ENCODE measurements at regions not wholly inside any gene's neighbourhood (a gene's known extent, or its start where the extent isn't known, plus 50 kb on each side); places are given as distances from the start of the nearest gene placed in this dataset.

DNA sequence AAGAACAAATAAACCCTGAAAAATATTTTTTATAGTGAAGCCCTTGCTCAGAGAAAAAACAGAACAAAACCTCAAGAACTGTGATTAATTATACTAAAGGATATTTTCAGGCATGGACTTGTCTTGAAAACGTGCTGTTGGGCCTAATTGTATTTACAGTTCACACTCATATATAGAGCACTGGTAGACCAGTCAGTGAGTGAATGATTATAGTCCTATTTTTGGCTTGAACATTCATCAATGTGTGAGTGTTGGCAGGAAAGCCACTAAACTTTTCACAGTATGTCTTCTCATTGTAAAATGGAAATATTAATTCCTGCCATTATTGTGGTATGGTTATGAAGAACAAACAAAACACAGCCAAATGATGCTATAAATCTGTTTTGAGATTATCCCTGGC, 462.8 kb downstream of the KCNA4 start:
- Histone ChIP-seq H3K4me3 (replicated peaks; ENCODE audit: insufficient read depth, low read length) (no peak overlapping the region), H3K27me3 (ENCODE audit: insufficient read depth, poor library complexity, severe bottlenecking) (no peaks in the 10 kb centered on the region), H3K27ac (replicated peaks) (no peak overlapping the region)
- no peak for DNase-seq (ENCODE audit: low read depth in 1 of 2, low spot score in 1 of 2)
- TF ChIP-seq, protein P1, sequence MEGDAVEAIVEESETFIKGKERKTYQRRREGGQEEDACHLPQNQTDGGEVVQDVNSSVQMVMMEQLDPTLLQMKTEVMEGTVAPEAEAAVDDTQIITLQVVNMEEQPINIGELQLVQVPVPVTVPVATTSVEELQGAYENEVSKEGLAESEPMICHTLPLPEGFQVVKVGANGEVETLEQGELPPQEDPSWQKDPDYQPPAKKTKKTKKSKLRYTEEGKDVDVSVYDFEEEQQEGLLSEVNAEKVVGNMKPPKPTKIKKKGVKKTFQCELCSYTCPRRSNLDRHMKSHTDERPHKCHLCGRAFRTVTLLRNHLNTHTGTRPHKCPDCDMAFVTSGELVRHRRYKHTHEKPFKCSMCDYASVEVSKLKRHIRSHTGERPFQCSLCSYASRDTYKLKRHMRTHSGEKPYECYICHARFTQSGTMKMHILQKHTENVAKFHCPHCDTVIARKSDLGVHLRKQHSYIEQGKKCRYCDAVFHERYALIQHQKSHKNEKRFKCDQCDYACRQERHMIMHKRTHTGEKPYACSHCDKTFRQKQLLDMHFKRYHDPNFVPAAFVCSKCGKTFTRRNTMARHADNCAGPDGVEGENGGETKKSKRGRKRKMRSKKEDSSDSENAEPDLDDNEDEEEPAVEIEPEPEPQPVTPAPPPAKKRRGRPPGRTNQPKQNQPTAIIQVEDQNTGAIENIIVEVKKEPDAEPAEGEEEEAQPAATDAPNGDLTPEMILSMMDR (IDR thresholded peaks at IDR 0.05; ENCODE audit: insufficient read depth, low read length): no peak
- TF ChIP-seq SPI1 (IDR thresholded peaks at IDR 0.05; ENCODE audit: borderline replicate concordance, low read depth): no peak
- TF ChIP-seq, protein P2, sequence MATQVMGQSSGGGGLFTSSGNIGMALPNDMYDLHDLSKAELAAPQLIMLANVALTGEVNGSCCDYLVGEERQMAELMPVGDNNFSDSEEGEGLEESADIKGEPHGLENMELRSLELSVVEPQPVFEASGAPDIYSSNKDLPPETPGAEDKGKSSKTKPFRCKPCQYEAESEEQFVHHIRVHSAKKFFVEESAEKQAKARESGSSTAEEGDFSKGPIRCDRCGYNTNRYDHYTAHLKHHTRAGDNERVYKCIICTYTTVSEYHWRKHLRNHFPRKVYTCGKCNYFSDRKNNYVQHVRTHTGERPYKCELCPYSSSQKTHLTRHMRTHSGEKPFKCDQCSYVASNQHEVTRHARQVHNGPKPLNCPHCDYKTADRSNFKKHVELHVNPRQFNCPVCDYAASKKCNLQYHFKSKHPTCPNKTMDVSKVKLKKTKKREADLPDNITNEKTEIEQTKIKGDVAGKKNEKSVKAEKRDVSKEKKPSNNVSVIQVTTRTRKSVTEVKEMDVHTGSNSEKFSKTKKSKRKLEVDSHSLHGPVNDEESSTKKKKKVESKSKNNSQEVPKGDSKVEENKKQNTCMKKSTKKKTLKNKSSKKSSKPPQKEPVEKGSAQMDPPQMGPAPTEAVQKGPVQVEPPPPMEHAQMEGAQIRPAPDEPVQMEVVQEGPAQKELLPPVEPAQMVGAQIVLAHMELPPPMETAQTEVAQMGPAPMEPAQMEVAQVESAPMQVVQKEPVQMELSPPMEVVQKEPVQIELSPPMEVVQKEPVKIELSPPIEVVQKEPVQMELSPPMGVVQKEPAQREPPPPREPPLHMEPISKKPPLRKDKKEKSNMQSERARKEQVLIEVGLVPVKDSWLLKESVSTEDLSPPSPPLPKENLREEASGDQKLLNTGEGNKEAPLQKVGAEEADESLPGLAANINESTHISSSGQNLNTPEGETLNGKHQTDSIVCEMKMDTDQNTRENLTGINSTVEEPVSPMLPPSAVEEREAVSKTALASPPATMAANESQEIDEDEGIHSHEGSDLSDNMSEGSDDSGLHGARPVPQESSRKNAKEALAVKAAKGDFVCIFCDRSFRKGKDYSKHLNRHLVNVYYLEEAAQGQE (IDR thresholded peaks at IDR 0.05; ENCODE audit: insufficient replicate concordance, low read depth): no peak
- no peak for TF ChIP-seq POLR2AphosphoS5 (IDR thresholded peaks at IDR 0.05; ENCODE audit: low read depth)
- TF ChIP-seq GABPA (IDR thresholded peaks at IDR 0.05; ENCODE audit: low read depth): no peak

DNA sequence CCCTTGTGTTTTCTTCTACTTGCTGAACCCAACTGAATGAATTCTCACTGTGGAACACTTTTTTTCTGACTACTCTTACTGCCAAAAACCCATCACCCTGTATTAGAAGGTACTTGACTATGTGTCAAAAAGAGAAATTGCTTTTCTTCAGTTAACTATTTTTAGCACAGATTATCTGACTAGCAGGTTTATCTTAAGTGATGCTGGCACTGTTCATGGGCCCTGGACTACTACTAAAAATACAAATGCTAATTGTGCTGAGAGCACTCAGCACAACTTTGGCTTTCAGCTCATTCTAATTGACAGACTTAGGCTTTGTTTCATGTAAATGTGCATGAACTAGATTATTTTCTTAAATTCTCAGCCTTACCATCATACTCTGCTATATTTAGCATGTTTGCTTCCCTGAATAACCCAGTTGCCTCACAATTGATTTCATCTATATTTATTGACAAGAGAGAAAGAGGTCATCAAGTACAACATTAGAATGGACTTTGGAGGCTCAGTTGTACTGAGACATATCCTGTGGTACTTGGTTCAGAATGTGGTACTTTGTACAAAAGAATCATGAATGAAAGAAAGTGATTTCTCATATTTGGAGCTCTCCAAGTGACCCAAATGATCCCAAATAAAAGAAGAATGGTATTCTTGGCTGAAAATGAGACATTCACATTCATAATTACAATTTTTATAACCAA, 478.3 kb downstream of the KCNA4 start:
- no peak for DNase-seq (ENCODE audit: low read depth in 1 of 2, low spot score in 1 of 2)
- no peak overlapping the region for H3K27ac ChIP-seq (replicated peaks)
- TF ChIP-seq POLR2AphosphoS5 (IDR thresholded peaks at IDR 0.05; ENCODE audit: low read depth): no peak
- TF ChIP-seq, protein P1 (IDR thresholded peaks at IDR 0.05; ENCODE audit: insufficient read depth, low read length): no peak
- TF ChIP-seq, protein P2 (IDR thresholded peaks at IDR 0.05; ENCODE audit: insufficient replicate concordance, low read depth): no peak
- TF ChIP-seq SPI1 (IDR thresholded peaks at IDR 0.05; ENCODE audit: borderline replicate concordance, low read depth): no peak
- no peak for TF ChIP-seq GABPA (IDR thresholded peaks at IDR 0.05; ENCODE audit: low read depth)
- H3K27me3 ChIP-seq (ENCODE audit: insufficient read depth, poor library complexity, severe bottlenecking): no peaks in the 10 kb centered on the region
- no peak overlapping the region for H3K4me3 ChIP-seq (replicated peaks; ENCODE audit: insufficient read depth, low read length)

DNA sequence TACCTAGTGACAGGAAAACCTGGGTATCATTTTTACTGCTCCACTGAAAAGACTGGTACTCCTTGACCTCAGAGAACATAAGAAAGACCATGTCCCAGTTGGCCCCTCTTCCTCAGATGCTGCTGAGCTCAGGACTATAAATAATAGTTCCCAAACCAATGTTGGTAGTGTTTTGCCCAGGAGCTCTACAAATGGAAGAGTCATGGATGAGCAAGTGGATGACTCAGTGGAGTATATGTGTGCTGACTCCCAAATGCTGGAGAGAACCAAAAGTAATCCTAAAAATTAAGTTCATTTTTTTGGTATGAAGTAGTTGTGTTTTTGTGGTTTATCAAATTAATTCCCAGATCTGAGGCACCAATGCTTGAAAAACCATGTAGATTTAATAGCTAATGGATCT, 482.0 kb downstream of the KCNA4 start:
- DNase-seq (ENCODE audit: low read depth in 1 of 2, low spot score in 1 of 2): no peak
- no peak overlapping the region for H3K27ac ChIP-seq (replicated peaks)

More for the DNA sequence above, 482.0 kb downstream of the KCNA4 start:
- no peaks in the 10 kb centered on the region for H3K27me3 ChIP-seq (ENCODE audit: insufficient read depth, poor library complexity, severe bottlenecking)
- TF ChIP-seq SPI1 (IDR thresholded peaks at IDR 0.05; ENCODE audit: borderline replicate concordance, low read depth): no peak
- TF ChIP-seq, protein P1 (IDR thresholded peaks at IDR 0.05; ENCODE audit: insufficient read depth, low read length): no peak
- no peak for TF ChIP-seq GABPA (IDR thresholded peaks at IDR 0.05; ENCODE audit: low read depth)
- TF ChIP-seq POLR2AphosphoS5 (IDR thresholded peaks at IDR 0.05; ENCODE audit: low read depth): no peak
- TF ChIP-seq, protein P2 (IDR thresholded peaks at IDR 0.05; ENCODE audit: insufficient replicate concordance, low read depth): no peak
- no peak overlapping the region for H3K4me3 ChIP-seq (replicated peaks; ENCODE audit: insufficient read depth, low read length)

Measured in HL-60 (cell line).